RWPE2 (cell line): ENCODE measurements at regions not wholly inside any gene's neighbourhood (a gene's known extent, or its start where the extent isn't known, plus 50 kb on each side); places are given as distances from the start of the nearest gene placed in this dataset.

Source experiments
- ATAC-seq: fragments of 200-7000 bp; cut with Tn5 transposase; 3 replicates; pipeline ENCODE4 v1.9.1; 2021; ENCODE audit warnings: low read depth
- DNase-seq: peaks from one replicate; pipeline ENCODE4 v3.0.0-alpha.2; 2020; ENCODE audit warnings: low spot score
- H3K27ac ChIP-seq: fragments of 450-650 bp; 2 replicates; pipeline ENCODE4 v1.5.1; 2017; ENCODE audit warnings: mild to moderate bottlenecking; ENCODE audit not compliant: poor library complexity, severe bottlenecking
- H3K27me3 ChIP-seq: fragments of 250-450 bp; sonication (Bioruptor Pico); 2 replicates; pipeline ENCODE4 v1.5.1; 2021; ENCODE audit warnings: mild to moderate bottlenecking, moderate library complexity; ENCODE audit not compliant: insufficient read depth, poor library complexity, severe bottlenecking
- H3K36me3 ChIP-seq: fragments of 250-450 bp; sonication (Bioruptor Pico); 2 replicates; pipeline ENCODE4 v1.5.1; 2020; ENCODE audit warnings: low read depth, mild to moderate bottlenecking, moderate library complexity
- H3K4me1 ChIP-seq: fragments of 250-450 bp; sonication (Bioruptor Pico); 2 replicates; pipeline ENCODE4 v1.5.1; 2021; ENCODE audit warnings: mild to moderate bottlenecking, moderate library complexity; ENCODE audit not compliant: insufficient read depth, poor library complexity, severe bottlenecking
- H3K4me3 ChIP-seq: fragments of 250-450 bp; sonication (Bioruptor Pico); 2 replicates; pipeline ENCODE4 v1.5.1; 2021; ENCODE audit warnings: mild to moderate bottlenecking, moderate library complexity; ENCODE audit not compliant: severe bottlenecking
- H3K9me3 ChIP-seq: fragments of 250-450 bp; sonication (Bioruptor Pico); 2 replicates; pipeline ENCODE4 v1.5.1; 2021; ENCODE audit warnings: mild to moderate bottlenecking, moderate library complexity; ENCODE audit not compliant: severe bottlenecking
- CTCF ChIP-seq: fragments of 450-650 bp; IDR thresholded peaks from one replicate; pipeline ENCODE4 v1.5.1; 2017; ENCODE audit warnings: mild to moderate bottlenecking, moderate library complexity; ENCODE audit not compliant: poor library complexity, severe bottlenecking

- H3K27me3 ChIP-seq = no peaks in the 10 kb centered on the region
- ATAC-seq (no peak), DNase-seq (no peak)
- no peaks in the 10 kb centered on the region for H3K36me3 ChIP-seq
- no peaks in the 10 kb centered on the region for H3K9me3 ChIP-seq
- no peak for TF ChIP-seq CTCF
- H3K27ac ChIP-seq = no peak overlapping the region
- H3K4me3 ChIP-seq = no peak overlapping the region
- H3K4me1 ChIP-seq = peaks cover 7% of the 10 kb centered on the region
Observed at GRCh38 chr4:123474817-123475216, 78.2 kb downstream of the SPRY1 start.

GRCh38 chr4:123476089-123476488 lies 79.5 kb downstream of the SPRY1 start:
- Histone ChIP-seq H3K27ac (no peak overlapping the region), H3K4me3 (no peak overlapping the region), H3K36me3 (no peaks in the 10 kb centered on the region), H3K27me3 (no peaks in the 10 kb centered on the region), H3K9me3 (no peaks in the 10 kb centered on the region), H3K4me1 (peaks cover 13% of the 10 kb centered on the region)
- TF ChIP-seq CTCF = no peak
- ATAC-seq = no peak
- DNase-seq = no peak

GRCh38 chr4:123477711-123478209 lies 81.2 kb downstream of the SPRY1 start:
- TF ChIP-seq CTCF = no peak
- no peaks in the 10 kb centered on the region for H3K9me3 ChIP-seq
- H3K27me3 ChIP-seq = no peaks in the 10 kb centered on the region
- H3K27ac ChIP-seq = no peak overlapping the region
- H3K4me3 ChIP-seq = no peak overlapping the region
- H3K36me3 ChIP-seq = no peaks in the 10 kb centered on the region
- DNase-seq (no peak), ATAC-seq (no peak)
- peaks cover 13% of the 10 kb centered on the region for H3K4me1 ChIP-seq

- Histone ChIP-seq H3K36me3 (no peaks in the 10 kb centered on the region), H3K4me1 (peaks cover 13% of the 10 kb centered on the region), H3K9me3 (no peaks in the 10 kb centered on the region), H3K4me3 (no peak overlapping the region), H3K27me3 (no peaks in the 10 kb centered on the region), H3K27ac (no peak overlapping the region)
- DNase-seq (no peak), ATAC-seq (peak; percentile 53)
- TF ChIP-seq CTCF = no peak
Observed at GRCh38 chr4:123478859-123479345, 82.3 kb downstream of the SPRY1 start.

GRCh38 chr4:123479944-123480343 lies 83.3 kb downstream of the SPRY1 start:
- H3K9me3 ChIP-seq = no peaks in the 10 kb centered on the region
- H3K4me1 ChIP-seq = peaks cover 13% of the 10 kb centered on the region
- no peak for TF ChIP-seq CTCF
- no peak overlapping the region for H3K4me3 ChIP-seq
- ATAC-seq (no peak), DNase-seq (no peak)
- H3K36me3 ChIP-seq = no peaks in the 10 kb centered on the region
- H3K27ac ChIP-seq = no peak overlapping the region
- no peaks in the 10 kb centered on the region for H3K27me3 ChIP-seq
